NT2/D1 (cell line): ENCODE measurements at regions not wholly inside any gene's neighbourhood (a gene's known extent, or its start where the extent isn't known, plus 50 kb on each side); places are given as distances from the start of the nearest gene placed in this dataset.
A peak's percentile ranks its signal among the peaks of the same experiment; 100 is the strongest.

Experiments
- DNase-seq: peaks from one replicate; pipeline ENCODE4 v3.0.0-alpha.2; 2011; ENCODE audit warnings: low read depth, low spot score
- H3K27me3 ChIP-seq: 2 replicates; pipeline ENCODE4 v1.6.0; 2011; ENCODE audit warnings: mild to moderate bottlenecking; ENCODE audit not compliant: insufficient read length, insufficient read depth
- H3K36me3 ChIP-seq: 2 replicates; pipeline ENCODE4 v1.6.1; 2011; ENCODE audit warnings: mild to moderate bottlenecking, low read length, mixed read lengths; ENCODE audit not compliant: insufficient read depth, insufficient read length
- H3K4me1 ChIP-seq: 2 replicates; pipeline ENCODE4 v1.5.1; 2011; ENCODE audit not compliant: insufficient read depth, insufficient read length
- H3K4me3 ChIP-seq: 2 replicates; pipeline ENCODE4 v1.5.1; 2011; ENCODE audit warnings: low read depth; ENCODE audit not compliant: insufficient read length
- H3K9ac ChIP-seq: 2 replicates; pipeline ENCODE4 v1.6.0; 2011; ENCODE audit warnings: low read depth; ENCODE audit not compliant: insufficient read length
- H3K9me3 ChIP-seq: 2 replicates; pipeline ENCODE4 v1.5.1; 2011; ENCODE audit warnings: mild to moderate bottlenecking, low read length; ENCODE audit not compliant: insufficient read depth
- SUZ12 ChIP-seq: IDR thresholded peaks from 2 replicates; pipeline ENCODE4 v1.6.1; 2011; ENCODE audit not compliant: insufficient read length, insufficient read depth; ENCODE audit errors: extremely low read depth
- YY1 ChIP-seq: IDR thresholded peaks from 2 replicates; pipeline ENCODE4 v1.6.1; 2011; ENCODE audit not compliant: insufficient read length, insufficient read depth
- ZNF274 ChIP-seq: IDR thresholded peaks from 2 replicates; pipeline ENCODE4 v1.6.1; 2011; ENCODE audit warnings: mild to moderate bottlenecking, low read depth, low read length

DNA sequence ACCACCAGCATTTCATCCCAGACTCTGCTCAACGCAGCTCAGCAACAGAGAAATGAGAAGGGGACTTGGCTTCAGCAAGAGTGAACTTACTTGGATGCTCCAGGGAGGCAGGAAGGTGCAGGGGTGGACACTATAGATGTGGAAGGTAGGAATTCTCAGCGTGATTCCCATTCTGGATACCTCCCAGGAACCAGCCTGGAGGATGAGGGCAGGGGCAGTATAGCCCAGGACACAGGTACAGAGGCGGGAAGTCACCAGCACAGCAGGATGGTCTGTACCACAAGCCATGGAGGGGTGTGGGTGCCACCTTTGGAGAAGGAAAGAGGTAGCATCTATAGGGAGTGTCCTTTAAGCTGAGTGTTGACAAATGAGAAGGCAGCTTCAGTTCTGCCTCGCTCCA is 1275.2 kb downstream of the TBC1D22A start:
- H3K36me3 ChIP-seq, result no peaks in the 10 kb centered on the region
- no peak overlapping the region for H3K4me3 ChIP-seq
- no peaks in the 10 kb centered on the region for H3K4me1 ChIP-seq
- H3K27me3 ChIP-seq, result no peaks in the 10 kb centered on the region
- H3K9ac ChIP-seq, result no peak overlapping the region
- H3K9me3 ChIP-seq, result peaks cover 7% of the 10 kb centered on the region; the same call in 1 of the 2 replicates
- TF ChIP-seq SUZ12, result no peak
- no peak for TF ChIP-seq ZNF274
- TF ChIP-seq YY1, result no peak
- no peak for DNase-seq

- no peak for TF ChIP-seq SUZ12
- no peak for TF ChIP-seq ZNF274
- no peak for TF ChIP-seq YY1
Measured at GRCh38 chr22:48035897-48036296, 1273.4 kb downstream of the TBC1D22A start.

GRCh38 chr22:48031589-48031988 is 1269.1 kb downstream of the TBC1D22A start:
- Histone ChIP-seq H3K9ac (no peak overlapping the region), H3K36me3 (no peaks in the 10 kb centered on the region), H3K4me1 (no peaks in the 10 kb centered on the region), H3K9me3 (no peaks in the 10 kb centered on the region), H3K27me3 (no peaks in the 10 kb centered on the region), H3K4me3 (no peak overlapping the region)
- no peak for TF ChIP-seq ZNF274
- TF ChIP-seq SUZ12, result no peak
- TF ChIP-seq YY1, result no peak
- DNase-seq, result no peak

More at GRCh38 chr22:48035897-48036296, 1273.4 kb downstream of the TBC1D22A start:
- H3K36me3 ChIP-seq, result no peaks in the 10 kb centered on the region
- H3K9me3 ChIP-seq, result peaks cover 7% of the 10 kb centered on the region; the same call in 1 of the 2 replicates
- no peak for DNase-seq
- no peaks in the 10 kb centered on the region for H3K4me1 ChIP-seq
- H3K27me3 ChIP-seq, result no peaks in the 10 kb centered on the region
- no peak overlapping the region for H3K4me3 ChIP-seq
- peak overlapping the region; percentile 36 for H3K9ac ChIP-seq

DNA sequence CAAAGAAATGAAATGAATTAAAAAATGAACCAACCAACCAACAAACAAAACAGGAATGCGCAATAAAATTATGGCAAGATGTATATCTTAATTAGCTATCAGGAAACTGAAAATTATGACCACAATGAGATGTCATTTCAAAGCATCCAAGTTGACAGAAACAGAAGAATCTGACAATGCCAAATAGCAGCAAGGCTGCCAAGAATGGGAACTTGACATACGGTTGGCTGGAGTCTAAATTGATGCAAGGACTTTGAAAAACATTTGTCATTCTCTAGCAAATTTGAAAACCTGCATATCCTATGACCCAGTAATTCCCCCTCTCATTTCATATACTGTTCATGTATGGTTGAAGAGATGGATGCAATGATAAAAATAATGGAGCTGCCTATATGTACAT is 1262.6 kb downstream of the TBC1D22A start:
- Histone ChIP-seq H3K9me3 (peaks cover 7% of the 10 kb centered on the region), H3K9ac (no peak overlapping the region), H3K27me3 (no peaks in the 10 kb centered on the region), H3K36me3 (no peaks in the 10 kb centered on the region), H3K4me3 (no peak overlapping the region), H3K4me1 (no peaks in the 10 kb centered on the region)
- TF ChIP-seq YY1 (no peak), ZNF274 (no peak), SUZ12 (no peak)
- DNase-seq, result no peak

- no peak overlapping the region for H3K9ac ChIP-seq
- H3K9me3 ChIP-seq, result peaks cover 17% of the 10 kb centered on the region
- H3K27me3 ChIP-seq, result no peaks in the 10 kb centered on the region
- H3K4me1 ChIP-seq, result no peaks in the 10 kb centered on the region
- DNase-seq, result no peak
- no peak for TF ChIP-seq ZNF274
- TF ChIP-seq SUZ12, result no peak
- TF ChIP-seq YY1, result no peak
- H3K36me3 ChIP-seq, result no peaks in the 10 kb centered on the region
- no peak overlapping the region for H3K4me3 ChIP-seq
Measured at GRCh38 chr22:48021991-48022401, 1259.5 kb downstream of the TBC1D22A start.

GRCh38 chr22:48018346-48018745 is 1255.9 kb downstream of the TBC1D22A start:
- H3K27me3 ChIP-seq, result no peaks in the 10 kb centered on the region
- DNase-seq, result no peak
- no peak overlapping the region for H3K9ac ChIP-seq
- H3K4me1 ChIP-seq, result no peaks in the 10 kb centered on the region
- H3K9me3 ChIP-seq, result peaks cover 17% of the 10 kb centered on the region
- H3K36me3 ChIP-seq, result no peaks in the 10 kb centered on the region
- TF ChIP-seq YY1 (no peak), ZNF274 (no peak), SUZ12 (no peak)
- H3K4me3 ChIP-seq, result no peak overlapping the region

DNA sequence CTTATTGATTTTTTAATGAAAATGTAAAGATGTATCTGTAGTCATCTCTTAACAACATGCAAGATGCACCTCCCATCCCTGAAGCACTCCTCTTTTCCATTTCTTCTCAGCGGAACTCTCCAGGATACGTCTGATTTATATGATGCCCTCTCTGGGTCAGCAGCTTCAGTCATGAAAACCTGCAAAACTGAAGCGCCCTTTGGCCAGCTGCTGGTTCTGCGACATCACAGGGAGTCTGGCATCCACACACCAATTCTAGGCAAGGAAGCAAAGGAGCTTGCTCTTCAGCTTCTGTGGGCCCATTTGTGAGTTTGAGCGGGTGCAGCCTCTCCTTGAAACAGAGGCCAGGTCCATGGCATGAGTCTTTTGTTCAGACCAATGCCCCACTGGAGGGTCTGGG is 1253.3 kb downstream of the TBC1D22A start:
- DNase-seq, result no peak
- Histone ChIP-seq H3K9me3 (peaks cover 15% of the 10 kb centered on the region), H3K4me1 (no peaks in the 10 kb centered on the region), H3K4me3 (no peak overlapping the region), H3K27me3 (no peaks in the 10 kb centered on the region), H3K36me3 (no peaks in the 10 kb centered on the region), H3K9ac (no peak overlapping the region)
- TF ChIP-seq YY1 (no peak), ZNF274 (no peak), SUZ12 (no peak)

- no peak for DNase-seq
- Histone ChIP-seq H3K4me1 (no peaks in the 10 kb centered on the region), H3K27me3 (no peaks in the 10 kb centered on the region), H3K4me3 (no peak overlapping the region), H3K9ac (no peak overlapping the region), H3K9me3 (no peaks in the 10 kb centered on the region), H3K36me3 (no peaks in the 10 kb centered on the region)
- TF ChIP-seq ZNF274, result no peak
- TF ChIP-seq YY1, result no peak
Measured at GRCh38 chr22:48004936-48005335, 1242.5 kb downstream of the TBC1D22A start.
